HG02678 (cell line): ENCODE measurements at regions not wholly inside any gene's neighbourhood (a gene's known extent, or its start where the extent isn't known, plus 50 kb on each side); places are given as distances from the start of the nearest gene placed in this dataset.

Experiments used
- ATAC-seq: cut with Tn5 transposase; IDR thresholded peaks from one replicate; pipeline ENCODE4 v1.9.1; 2021; ENCODE audit warnings: mild to moderate bottlenecking, moderate library complexity; ENCODE audit not compliant: unreplicated experiment

GRCh38 chr4:176843710-176844109 is 51.0 kb upstream of the VEGFC start:
- ATAC-seq, result no peak

DNA sequence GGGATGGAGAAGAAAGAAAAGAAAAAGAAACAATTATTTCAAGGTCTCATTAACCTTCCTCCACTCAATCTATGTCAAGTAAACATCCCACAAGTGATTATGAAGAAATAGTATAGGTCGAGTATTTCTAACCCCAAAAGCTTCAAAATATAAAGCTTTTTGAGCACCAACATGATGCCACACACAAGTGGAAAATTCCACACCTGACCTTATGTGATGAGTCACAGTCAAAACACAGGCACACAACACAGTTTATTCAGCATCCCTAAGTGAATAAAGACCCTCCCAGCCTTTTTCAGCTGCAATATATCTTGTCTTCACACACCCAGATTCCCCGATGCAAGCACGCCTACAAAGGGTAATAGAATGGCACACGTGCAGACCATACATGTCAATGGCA is 51.7 kb upstream of the VEGFC start:
- ATAC-seq, result no peak

- no peak for ATAC-seq
Measured at GRCh38 chr4:176845636-176846035, 52.9 kb upstream of the VEGFC start.

DNA sequence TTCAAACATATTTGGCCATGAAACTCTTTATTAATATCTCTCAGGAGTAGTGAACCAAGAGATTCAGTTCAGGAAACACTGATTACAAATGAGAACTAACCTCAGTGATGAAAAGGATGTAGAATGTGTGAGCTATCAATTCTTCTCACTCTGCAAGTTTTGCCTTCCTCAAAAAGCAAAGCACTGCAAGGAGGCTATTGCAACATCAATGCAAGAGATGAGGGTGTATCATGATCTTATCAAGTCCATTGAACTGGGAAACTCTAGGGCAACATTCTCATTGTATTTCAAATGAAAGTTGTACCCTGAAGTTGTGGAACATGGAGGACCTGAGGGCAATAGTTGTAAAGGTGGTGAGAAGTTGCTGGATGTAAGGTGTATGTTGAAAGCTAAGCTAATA is 56.4 kb upstream of the VEGFC start:
- no peak for ATAC-seq

GRCh38 chr4:176850436-176850835 is 57.7 kb upstream of the VEGFC start:
- ATAC-seq, result no peak

- no peak for ATAC-seq
Measured at GRCh38 chr4:176856421-176856820, 63.7 kb upstream of the VEGFC start.

- ATAC-seq, result no peak
Measured at GRCh38 chr4:176858839-176859238, 66.1 kb upstream of the VEGFC start.

- no peak for ATAC-seq
Measured at GRCh38 chr4:176864238-176864637, 71.5 kb upstream of the VEGFC start.

DNA sequence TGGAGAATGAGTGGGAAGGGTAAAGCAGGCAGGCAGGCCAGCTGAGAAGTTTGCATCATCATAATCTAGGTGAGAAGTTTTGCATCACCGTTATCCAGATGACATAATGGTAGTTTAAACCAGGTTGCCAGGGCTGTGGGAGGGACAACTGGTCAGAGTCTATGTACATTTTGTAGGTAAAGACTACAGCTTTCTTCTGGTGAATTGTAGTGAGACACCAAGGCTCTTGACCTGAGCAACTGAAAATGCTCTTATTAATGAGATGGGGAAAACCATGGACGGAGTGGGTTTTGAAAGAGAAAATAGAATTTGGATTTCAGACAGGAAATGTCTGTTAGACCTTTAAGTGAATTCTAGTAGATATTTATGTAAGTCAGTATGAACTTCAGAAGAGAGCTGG is 76.0 kb upstream of the VEGFC start:
- no peak for ATAC-seq

GRCh38 chr4:176872461-176872860 is 79.7 kb upstream of the VEGFC start:
- ATAC-seq, result no peak

DNA sequence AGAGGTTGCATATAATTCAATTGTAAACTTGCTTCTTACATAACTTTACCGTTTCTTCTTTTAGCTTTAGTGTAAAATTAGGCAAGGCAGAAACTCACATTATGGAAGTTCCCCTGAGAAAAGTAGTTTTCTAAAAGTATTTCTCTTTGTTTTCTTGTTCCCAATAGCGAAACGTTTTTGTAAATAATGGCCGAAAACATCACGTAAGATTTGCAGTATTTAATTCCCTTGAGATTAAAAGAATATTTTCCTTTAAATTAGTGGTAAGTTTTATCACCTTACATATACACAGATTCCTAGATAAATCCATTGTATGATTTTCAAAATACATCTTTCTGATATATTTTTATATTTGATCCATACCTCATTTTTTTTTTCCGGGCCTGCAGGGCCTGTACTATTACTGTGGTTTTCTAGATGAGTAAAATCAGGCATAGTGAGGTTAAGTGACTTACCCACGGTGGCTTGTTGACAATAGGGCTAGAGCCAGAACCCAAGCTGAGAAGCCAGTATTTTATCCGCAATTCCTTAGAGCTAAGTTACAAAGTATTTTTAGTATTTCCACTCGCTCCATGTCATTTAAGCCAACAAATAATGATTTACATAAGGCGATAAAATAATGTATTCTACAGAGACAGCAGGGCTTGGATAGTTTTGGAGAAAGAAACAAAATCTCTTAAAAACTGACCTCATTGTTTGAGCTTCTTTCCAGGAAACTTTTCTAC is 82.2 kb upstream of the VEGFC start:
- ATAC-seq, result no peak

DNA sequence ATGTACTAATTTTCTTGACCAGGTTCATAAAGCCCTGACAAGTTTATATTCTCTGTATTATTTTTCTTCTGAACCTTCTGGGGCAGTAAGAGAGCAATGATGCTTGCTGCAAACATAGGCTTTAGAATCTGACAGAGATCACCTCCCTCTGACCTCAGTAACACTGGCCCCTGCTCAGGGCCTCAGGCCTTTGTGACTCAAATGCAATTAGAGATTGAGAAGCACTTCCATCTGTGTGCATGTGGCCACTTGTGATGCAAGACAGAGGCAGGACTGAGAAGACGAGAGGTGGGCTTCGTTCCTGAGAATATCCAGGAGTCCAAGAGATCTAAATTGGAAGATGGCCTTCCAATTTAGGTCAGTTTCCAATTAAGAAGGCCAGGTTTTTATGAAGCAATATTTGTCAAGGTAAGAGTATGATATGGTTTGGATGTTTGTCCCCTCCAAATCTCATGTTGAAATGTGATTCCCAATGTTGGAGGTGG is 82.8 kb upstream of the VEGFC start:
- ATAC-seq, result no peak

- ATAC-seq, result no peak
Measured at GRCh38 chr4:176879380-176880116, 86.8 kb upstream of the VEGFC start.

- no peak for ATAC-seq
Measured at GRCh38 chr4:176882206-176882605, 89.5 kb upstream of the VEGFC start.

DNA sequence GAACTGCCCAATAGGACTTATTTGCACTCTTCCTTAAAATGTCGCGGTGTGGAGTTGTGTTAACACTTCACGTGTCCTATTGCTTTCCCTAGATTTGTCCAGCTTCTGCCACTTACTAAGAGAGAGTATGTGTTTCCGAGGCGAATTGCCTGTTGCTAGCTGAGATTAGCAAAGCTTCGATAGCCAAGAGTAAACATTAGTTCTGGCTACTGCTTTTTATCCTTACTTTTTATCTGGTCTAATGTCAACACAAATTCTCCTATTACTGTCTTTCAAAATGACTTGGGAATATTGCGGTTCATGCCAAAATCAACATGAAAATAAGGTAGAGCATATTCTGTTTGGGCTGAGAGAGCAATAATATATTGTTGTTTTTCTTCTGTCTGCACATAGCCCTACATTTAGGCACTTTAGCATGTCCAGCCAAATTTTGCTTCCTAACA is 90.4 kb upstream of the VEGFC start:
- no peak for ATAC-seq

DNA sequence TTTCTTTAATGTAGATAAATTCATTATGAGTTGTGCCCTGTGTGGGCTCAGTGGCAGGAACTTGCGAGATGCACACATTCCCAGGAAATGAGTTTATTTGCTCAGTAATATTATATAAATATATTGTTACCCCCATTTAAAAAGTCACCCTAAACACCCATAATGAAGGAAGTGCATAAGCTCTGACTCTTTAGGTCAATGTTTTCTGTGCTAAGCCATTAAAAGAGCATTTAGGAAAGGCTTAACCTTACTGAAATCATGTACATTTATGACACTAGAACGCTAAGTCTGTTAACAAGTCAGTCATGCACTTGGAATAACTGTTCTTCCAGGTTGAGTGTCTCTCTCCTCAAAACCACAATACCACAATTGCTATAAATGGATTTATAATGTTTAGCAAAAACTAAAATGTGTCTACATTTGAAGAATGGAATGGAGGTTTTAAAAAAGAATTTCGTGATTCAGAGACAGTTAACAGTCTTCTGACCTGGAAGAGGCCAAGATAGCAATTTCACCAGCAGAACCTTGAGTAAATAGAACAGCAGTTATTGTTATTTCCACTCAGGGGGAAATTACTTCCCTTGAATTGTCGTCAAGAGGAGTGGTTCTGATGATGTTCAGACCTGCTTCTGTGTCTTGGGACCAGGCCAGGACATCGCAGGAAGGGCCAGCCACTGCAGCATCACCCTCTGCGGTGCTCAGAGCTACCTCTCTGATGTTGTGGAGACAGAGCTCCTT is 91.1 kb upstream of the VEGFC start:
- no peak for ATAC-seq

DNA sequence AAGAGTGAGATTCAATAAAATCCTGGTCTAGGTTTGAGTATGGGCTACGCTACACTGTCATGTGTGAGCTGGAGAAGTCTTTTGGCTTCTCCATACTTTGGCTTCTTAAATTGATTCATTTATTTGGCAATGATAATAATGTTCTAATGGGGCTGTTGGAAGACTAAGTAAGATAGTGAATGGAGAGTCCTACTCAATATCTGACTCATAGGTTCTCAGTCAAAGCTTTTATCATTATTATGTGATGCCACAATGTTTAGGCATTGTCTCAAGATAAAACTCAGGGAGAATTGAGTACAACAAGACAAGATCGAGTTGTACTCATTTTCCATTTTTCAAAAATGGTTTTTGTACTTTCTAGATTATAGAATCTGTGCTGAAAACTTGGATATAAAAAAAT is 92.5 kb upstream of the VEGFC start:
- ATAC-seq, result no peak

- no peak for ATAC-seq
Measured at GRCh38 chr4:176886135-176886534, 93.4 kb upstream of the VEGFC start.

DNA sequence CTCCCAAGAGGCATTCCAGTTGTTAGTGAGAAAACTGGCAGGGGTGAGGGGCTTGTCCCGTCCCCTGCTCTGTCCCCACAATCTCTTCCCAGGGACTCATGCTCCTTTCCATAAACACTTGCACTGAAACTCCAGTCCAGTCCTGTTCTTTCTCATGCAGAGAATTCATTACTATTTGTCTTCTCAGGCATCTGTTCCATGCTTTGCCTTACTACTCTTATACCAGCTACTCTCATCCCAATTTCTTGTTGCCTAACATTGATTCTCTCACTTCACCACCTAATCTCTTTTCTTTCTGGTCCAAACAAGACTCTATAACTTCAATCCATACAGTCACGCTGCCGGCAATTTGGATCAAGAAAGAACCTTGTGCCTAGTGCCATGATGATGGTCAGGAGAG is 97.1 kb upstream of the VEGFC start:
- ATAC-seq, result no peak

- ATAC-seq, result no peak
Measured at GRCh38 chr4:176894498-176894897, 101.8 kb upstream of the VEGFC start.

DNA sequence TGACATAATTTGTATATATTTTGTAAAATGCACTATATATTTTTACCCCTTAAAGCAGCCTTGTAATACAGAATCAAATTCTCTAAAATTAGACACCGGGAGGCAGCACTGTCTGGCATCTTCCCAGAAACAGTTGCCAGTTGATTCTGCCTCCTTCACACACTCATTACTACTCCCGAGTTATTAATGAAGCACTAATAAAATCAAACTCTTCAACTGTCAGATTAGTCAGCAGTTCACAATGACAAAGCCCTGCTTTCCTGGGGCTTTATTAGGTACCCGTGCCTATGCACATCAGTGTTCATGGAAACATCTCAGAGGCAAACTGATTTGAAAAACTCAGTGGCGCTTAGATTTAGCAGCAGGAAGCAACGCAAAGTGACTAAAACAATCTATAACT is 103.5 kb upstream of the VEGFC start:
- ATAC-seq, result no peak

GRCh38 chr4:176897226-176897625 is 104.5 kb upstream of the VEGFC start:
- ATAC-seq, result no peak
